Coronary artery (tissue), 2 donors: ENCODE measurements at regions not wholly inside any gene's neighbourhood (a gene's known extent, or its start where the extent isn't known, plus 50 kb on each side); places are given as distances from the start of the nearest gene placed in this dataset.
A peak's percentile ranks its signal among the peaks of the same experiment; 100 is the strongest.

Experiments used
- DNase-seq: peaks from one replicate; pipeline ENCODE4 v3.0.0-alpha.2; 2017; ENCODE audit warnings: low spot score
- H3K27ac ChIP-seq, 2 donors: fragments of 200-600 bp; sonication (generic); one replicate each; pipeline ENCODE4 v1.5.1; 2016 to 2019
- H3K4me3 ChIP-seq: fragments of 200-600 bp; sonication (generic); 2 replicates; pipeline ENCODE4 v1.5.1; 2016; ENCODE audit warnings: mild to moderate bottlenecking, moderate library complexity
- CTCF ChIP-seq: fragments of 200-600 bp; sonication (generic); IDR thresholded peaks from one replicate; pipeline ENCODE4 v1.5.1; 2019; ENCODE audit warnings: antibody characterized with exemption

DNA sequence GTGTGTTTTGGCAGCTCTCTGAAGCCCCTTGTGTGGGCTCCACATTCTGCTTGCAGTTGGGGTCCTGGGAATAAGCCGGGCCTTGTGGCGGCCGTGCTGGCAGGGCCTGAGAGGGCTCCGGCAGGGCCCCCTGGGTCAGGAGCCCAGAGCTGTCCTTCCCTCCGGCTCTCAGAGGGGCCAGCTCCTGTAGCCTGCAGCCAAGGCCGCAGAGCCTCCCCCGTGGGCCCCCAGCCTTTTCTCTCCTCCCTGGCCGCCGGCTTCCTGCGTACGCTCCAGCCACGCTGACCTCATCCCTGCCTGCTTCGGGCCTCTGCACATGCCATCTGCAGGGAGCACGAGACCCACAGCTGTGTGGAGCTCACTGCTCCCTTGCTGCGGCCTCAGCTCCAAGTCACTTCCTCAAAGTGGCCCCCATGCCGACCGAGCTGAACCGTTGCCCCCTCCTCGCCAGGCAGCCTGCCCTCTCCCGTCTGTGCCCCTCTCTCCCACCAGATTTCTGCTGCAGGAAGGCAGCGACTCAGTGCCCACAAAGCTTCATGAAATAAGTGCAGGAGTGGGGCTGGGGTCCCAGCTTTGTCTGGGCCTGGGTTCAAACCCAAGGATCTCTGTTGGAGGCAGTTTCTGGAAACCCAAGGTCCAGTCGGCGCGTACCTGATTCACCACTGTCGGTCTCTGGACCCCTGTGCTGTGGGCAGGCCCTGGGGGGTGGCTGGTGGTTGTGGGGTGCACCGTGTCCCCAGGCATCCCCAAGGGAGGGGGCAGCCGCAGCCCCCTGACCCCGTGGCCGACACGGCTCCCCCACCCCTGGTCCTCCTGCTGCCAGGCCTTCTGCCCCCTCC lies 57.1 kb upstream of the NKX1-1 start:
- Histone ChIP-seq H3K27ac (no peak overlapping the region), H3K4me3 (no peak overlapping the region)
- no peak for TF ChIP-seq CTCF
- DNase-seq = peak; percentile 69

DNA sequence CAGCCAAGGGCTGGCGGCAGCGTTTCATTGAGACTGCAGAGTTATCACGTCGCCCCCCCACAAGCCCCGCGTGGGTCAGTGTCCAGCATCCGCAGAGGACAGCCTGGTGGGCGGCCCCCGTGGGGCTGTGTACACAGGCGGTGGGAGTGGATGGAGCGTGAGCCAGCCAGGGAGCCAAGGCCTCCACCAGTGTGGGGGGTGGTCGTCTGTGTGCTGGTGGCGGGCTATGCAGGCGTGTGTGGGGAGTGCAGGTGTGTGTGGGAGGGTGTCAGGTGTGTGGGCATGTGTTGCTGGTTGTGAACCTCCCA lies 56.5 kb upstream of the NKX1-1 start:
- no peak for DNase-seq
- Histone ChIP-seq H3K27ac (no peak overlapping the region), H3K4me3 (no peak overlapping the region)
- TF ChIP-seq CTCF = no peak

DNA sequence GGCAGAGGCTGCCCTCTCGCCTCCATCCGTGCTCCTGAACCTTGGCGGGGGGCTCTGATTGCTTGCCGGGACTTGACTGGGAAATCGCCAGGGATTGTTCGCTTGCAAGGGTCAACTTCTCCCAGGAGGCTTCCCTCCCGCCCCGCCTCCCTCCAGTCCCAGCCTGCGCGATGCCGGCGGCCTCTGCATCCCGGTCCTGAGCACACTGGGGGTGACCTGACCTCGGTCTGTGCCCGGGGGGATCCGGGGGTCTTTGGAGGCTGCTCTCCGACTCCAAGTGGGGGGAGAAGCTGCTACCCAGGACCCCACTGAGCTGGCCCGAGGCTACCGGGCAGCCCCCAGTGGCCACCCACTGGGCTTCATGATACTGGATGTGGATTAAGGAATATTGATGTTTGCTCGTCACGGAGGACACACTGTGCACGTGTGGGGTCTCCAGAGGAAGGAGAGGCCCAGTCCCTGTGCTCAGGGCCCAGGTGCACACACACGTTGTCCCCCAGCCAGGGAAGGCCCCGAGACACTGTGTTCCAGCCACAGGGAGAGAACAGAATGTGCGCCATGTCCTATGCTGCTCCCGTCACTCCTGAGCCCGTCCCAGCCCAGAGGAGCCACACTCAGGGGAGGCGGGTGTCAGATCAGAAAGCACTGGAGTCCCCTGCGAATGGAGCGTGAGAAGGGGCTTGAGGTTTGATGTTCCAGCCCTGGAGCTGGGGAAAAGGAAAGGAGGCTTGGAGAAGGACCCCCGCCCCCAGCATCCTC lies 55.9 kb upstream of the NKX1-1 start:
- Histone ChIP-seq H3K27ac (no peak overlapping the region), H3K4me3 (no peak overlapping the region)
- TF ChIP-seq CTCF = no peak
- peak; percentile 47 for DNase-seq

DNA sequence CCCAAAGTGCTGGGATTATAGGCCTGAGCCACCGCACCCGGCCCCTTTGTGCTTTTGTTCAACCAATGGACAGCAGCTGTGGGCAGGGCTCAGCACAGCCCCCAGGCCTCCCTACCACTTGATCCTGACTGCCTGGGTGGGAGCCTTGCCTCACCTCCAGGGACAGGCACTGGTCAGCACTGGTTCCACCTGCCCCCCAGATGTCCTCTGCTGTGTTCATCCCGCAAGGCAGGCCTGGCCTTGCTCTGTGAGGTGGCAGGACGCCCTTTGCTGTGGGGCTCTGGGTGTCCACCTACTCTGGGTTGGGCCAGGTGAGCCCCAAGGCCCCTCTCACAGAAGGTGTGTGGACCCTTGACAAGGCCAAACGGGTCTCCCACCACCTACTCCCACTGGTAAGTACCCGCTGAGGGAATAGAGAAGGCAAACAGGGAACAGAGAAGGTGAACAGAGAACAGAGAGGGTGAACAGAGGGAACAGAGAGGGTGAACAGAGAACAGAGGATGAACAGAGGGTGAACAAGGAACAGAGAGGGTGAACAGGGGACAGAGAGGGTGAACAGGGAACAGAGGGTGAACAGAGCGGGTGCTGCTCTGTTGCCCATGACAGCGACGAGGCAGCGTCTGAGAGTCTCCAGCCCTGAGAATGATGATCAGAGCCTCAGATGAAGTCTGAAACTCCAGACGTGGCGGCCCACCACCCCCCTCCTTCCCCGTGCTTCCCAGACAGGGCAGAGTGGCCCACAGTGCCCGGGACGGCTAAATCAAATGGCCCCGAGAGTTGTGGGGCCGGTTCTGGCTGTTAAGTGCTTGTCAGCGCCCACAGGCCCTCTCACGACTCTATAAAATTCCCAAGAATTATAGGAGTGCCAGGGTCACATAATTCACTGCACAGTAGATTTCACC lies 55.0 kb upstream of the NKX1-1 start:
- no peak for TF ChIP-seq CTCF
- Histone ChIP-seq H3K4me3 (no peak overlapping the region), H3K27ac (no peak overlapping the region)
- peak; percentile 53 for DNase-seq

DNA sequence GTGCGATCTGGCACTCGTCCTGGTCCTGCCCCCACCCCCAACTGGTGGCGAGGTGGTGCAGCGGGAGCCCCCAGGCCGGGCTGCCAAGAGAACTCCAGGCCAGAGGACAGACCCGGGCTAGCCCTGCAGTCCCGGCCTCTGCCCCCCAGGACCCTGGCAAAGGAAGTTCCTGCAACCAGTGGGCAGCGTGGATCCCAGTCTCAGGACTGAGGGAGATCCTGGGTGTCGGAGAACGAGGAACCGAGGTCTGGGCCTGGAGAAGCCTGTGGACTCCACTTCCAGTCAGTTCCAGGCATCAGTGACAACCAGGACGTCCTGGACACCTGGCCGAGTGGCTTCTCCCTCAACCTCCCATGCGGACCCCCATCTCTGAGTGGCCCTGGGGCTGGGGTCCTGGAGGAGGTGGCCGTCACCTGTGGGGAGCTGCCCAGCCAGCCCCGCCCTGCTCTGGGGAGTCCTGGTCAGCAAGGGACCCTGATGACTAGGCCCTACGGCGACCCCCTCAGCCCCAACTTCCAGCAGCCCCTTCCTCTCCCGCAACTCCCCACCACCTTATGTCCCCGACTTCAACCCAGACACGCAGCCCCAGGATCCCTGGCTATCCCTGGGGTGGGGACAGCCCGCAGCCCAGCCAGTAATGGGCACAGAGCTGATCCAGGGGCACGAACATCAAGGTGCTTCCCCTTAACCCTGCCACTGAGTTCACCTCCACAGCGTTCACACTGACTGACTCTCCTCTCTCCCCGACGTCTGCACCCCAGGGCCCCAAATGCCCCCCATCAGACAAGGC lies 53.7 kb upstream of the NKX1-1 start:
- DNase-seq = peak; percentile 65
- TF ChIP-seq CTCF = no peak
- Histone ChIP-seq H3K4me3 (no peak overlapping the region), H3K27ac (no peak overlapping the region)

GRCh38 chr4:1459081-1459721 lies 53.0 kb upstream of the NKX1-1 start:
- DNase-seq = peak; percentile 35
- H3K4me3 ChIP-seq = no peak overlapping the region
- no peak overlapping the region for H3K27ac ChIP-seq
- no peak for TF ChIP-seq CTCF
